HG02588 (cell line): ENCODE measurements at regions not wholly inside any gene's neighbourhood (a gene's known extent, or its start where the extent isn't known, plus 50 kb on each side); places are given as distances from the start of the nearest gene placed in this dataset.
"Not testable (repeated sequence)": the region's sequence is repeated elsewhere in the genome, so short reads cannot be mapped to it uniquely, and the experiment has no call there.

Experiments
- ATAC-seq: cut with Tn5 transposase; IDR thresholded peaks from one replicate; pipeline ENCODE4 v1.9.1; 2021; ENCODE audit warnings: mild to moderate bottlenecking, moderate library complexity; ENCODE audit not compliant: unreplicated experiment

DNA sequence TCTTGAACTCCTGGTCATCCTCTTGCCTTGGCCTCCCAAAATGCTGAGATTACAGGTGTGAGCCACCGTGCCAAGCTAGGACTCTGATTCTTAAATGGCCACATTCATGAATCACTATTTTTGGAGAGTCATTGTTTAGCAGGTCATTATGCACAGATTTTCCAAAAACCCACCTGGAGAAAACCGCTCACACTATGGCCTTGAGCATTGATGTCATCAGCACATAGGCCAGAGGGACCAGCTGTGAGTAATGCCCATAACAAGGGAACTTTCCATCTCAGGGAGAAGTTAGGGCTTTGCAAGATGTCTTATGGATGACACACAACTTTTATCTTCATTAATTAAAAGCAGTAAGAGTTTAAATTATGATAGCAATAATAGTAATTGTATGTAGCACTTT lies 86.4 kb upstream of the KIF5B start:
- no peak for ATAC-seq

GRCh38 chr10:32141018-32141807 lies 85.0 kb upstream of the KIF5B start:
- no peak for ATAC-seq

- ATAC-seq, result no peak
Observed at GRCh38 chr10:32140403-32140802, 84.2 kb upstream of the KIF5B start.

- ATAC-seq, result no peak
Observed at GRCh38 chr10:32139223-32140073, 83.2 kb upstream of the KIF5B start.

GRCh38 chr10:32136927-32137326 lies 80.7 kb upstream of the KIF5B start:
- ATAC-seq, result not testable (repeated sequence)

DNA sequence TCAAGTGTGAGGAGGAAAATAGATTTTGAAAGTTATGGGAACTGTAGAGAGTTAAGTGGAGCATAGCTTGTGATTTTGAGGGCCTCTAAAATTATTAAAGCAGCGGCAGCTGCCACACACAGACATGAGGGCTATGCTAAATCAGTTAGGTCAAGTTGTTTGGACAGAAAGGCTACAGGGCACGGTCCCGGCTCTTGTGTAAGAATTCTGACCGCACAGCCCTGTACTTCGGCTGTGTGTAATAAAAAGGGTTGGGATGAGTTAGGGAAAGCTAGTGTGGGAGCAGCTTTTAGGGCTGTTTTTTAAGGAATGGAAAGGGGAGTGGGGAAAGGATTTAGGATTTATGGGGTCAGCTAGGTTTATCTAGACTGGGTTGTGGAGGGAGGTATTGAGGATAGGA lies 79.6 kb upstream of the KIF5B start:
- not testable (repeated sequence) for ATAC-seq

DNA sequence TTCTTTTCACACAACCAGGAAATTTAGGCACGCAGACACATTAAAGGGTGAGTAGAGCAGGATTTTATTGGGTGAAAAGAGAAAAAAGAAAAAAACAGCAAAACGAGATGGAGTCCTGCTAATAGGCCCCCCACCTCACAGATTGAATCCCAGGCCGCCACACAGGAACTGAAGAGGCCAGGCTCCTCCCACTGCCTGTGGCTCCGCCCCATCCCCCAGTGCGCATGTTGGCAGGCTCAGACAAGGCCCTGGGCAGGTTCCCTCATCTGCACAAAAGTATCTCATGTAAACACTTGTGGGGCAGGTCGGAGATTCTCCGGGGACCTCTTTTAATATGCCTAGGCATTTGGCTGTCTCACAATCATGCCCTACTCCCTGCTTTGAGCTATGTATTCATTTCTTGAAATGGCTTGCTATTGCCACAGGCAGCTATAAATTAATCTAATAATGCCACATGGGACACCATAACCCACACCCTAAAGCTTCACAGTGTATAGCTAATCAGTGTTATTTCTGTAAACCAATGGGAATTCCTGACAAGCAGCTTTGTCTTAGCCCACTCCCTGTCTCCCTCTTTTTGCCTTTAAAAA lies 76.2 kb upstream of the KIF5B start:
- no peak for ATAC-seq

DNA sequence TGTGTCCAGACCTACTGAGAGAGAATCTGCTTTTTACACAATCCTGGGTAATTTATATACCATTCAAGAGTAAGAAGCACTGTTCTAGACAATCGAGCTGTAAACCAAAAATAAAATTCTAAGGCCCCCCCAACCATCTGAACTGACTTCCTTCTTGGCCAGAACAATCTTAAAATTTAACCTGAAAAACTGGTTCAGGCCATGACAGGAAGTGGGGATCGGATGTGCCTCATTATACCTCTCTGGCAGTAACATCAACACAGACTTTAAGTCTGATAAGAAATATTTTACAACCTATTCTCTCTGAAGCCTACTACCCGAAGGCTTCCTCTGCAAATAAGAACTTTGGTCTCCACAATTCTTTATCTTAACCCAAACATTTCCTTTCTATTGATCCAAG lies 75.2 kb upstream of the KIF5B start:
- no peak for ATAC-seq

DNA sequence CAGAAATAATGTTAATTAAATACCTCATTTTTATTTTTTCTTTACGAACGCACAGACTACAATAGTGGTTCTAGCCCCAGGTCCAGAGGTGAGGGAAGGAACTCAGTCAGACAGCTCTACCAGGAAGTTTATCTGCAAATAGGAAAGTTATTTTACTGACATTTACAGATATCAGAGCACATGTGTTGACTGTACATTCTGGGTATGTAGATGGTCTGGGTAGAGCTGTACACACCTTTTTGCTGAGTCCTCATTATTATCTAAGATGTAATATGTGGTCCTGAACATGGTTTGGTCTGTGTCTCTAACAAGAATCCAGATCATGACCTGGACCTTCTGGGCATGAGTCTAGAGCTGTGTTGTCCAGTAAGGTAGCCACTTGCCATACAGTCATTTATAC lies 74.6 kb upstream of the KIF5B start:
- no peak for ATAC-seq

- no peak for ATAC-seq
Observed at GRCh38 chr10:32125023-32125422, 68.8 kb upstream of the KIF5B start.

DNA sequence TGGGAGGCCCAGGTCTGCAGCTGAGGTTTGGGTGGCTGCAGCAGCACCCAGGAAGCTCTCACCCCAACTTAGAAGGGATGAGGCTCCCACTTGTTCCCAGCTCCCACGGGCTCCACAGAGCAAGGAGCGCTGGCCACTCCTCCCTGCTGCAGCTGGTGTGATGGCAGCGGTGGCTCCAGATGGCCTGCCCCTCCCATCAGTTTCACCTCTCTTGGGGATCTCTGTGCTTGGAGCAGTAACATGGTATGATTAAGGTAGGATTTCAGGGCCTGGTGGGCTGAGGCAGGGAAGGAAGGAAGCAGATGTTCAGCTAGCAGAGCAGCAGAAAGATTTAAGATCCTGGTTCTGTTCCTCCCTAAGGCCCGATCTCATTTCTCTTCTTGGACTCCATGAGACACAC lies 66.8 kb upstream of the KIF5B start:
- no peak for ATAC-seq

DNA sequence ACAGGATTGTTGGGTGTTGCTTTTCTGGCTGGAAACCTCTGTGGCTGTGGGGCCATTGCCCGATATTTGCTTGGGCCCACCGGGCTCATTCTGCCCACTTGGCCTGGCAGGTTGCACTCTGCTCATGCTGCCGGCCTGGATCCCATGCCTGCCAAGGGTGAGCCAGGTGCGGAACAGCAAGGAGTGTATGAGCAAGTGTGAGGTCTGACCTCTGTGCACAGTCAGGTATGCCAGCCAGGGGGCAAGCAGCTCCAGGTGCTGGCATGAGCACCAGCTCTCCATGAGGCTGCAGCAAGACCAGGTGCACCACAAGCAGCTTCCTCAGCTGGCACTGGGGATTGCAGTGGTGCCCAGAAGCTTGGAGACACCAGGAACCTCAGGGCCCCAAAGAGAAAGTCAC lies 65.4 kb upstream of the KIF5B start:
- no peak for ATAC-seq

DNA sequence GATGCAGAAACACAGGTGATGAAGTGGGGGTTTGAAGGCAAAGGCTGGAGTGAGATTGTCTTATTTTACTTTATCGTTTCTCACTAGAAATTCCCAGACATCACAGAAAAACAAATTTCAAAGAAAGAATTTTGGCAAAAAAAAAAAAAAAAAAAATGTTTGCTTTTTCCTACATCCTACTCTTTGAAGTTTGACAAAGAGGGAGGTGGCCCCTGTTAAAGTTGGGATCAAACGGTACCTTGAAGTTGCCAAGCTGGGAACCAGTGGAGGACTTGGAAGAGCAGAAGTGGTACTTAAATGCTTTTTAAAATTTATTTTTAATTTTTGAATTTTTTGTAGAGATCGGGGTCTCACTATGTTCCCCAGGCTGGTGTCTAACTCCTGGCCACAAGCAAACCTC lies 63.9 kb upstream of the KIF5B start:
- no peak for ATAC-seq

DNA sequence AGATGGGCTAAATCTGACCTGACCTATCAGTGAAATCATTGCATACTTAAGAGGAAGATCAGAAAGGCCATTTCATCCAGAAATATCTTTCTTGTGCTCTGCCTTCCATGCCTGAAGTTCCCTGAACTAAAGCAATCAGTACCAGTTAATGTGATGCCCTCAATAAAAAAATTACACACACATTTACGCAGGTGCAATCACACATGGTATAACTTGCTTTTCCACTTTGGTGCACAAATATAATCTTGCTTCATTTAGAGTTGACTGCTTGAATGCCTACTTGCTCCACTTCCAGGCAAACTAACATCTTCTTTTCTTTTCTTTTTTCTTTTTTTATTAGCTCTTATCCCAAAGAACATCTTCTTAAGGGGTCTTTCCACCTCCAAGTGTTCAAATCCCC lies 58.3 kb upstream of the KIF5B start:
- ATAC-seq, result no peak

- ATAC-seq, result no peak
Observed at GRCh38 chr10:32112055-32112454, 55.8 kb upstream of the KIF5B start.

DNA sequence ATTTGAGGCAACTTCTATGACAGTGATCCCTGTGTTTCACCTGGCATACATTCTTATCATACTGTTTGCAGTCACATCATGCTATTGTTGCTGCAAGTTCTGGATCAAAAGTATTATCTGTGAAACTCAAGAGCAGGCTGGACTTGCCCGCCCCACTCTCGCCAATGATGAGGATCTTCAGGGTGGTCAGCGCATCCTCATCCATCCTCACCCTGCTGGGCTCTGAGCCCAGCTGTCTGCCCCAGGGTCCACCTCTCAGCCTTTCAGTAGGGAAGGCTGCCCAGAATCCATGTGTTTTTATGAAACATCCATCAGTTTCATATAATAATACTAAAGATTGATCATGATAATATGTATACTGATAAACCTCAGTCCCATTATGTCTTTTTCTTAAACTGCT lies 55.4 kb upstream of the KIF5B start:
- ATAC-seq, result no peak

- ATAC-seq, result no peak
Observed at GRCh38 chr10:32110790-32111189, 54.6 kb upstream of the KIF5B start.

- no peak for ATAC-seq
Observed at GRCh38 chr10:32109603-32110002, 53.4 kb upstream of the KIF5B start.
